ENCODE measurements at regions not wholly inside any gene's neighbourhood (a gene's known extent, or its start where the extent isn't known, plus 50 kb on each side); places are given as distances from the start of the nearest gene placed in this dataset.

DNA sequence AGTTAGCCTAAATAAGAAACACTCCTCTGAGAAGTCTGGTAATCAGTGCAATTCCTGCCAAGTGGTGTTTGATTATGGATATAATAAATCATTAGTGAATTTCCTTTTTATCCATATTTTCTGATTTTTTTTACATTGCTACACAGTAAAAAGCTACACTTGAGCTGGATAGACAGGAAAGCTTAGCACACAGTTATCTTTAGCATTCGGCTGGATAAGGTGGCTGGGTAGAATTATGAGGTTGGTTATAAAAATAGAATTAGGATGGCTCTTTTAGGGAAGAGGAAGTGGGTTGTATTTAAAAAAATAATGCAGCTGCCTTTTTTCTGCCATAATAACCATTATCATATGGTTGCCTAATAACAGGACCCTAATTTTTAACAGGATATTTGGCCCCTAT is 460.6 kb downstream of the NAF1 start:
- TF ChIP-seq POLR2AphosphoS5 (IDR thresholded peaks at IDR 0.05) (no peak), POLR2A (IDR thresholded peaks at IDR 0.05) (no peak)
- TF ChIP-seq, protein P1, sequence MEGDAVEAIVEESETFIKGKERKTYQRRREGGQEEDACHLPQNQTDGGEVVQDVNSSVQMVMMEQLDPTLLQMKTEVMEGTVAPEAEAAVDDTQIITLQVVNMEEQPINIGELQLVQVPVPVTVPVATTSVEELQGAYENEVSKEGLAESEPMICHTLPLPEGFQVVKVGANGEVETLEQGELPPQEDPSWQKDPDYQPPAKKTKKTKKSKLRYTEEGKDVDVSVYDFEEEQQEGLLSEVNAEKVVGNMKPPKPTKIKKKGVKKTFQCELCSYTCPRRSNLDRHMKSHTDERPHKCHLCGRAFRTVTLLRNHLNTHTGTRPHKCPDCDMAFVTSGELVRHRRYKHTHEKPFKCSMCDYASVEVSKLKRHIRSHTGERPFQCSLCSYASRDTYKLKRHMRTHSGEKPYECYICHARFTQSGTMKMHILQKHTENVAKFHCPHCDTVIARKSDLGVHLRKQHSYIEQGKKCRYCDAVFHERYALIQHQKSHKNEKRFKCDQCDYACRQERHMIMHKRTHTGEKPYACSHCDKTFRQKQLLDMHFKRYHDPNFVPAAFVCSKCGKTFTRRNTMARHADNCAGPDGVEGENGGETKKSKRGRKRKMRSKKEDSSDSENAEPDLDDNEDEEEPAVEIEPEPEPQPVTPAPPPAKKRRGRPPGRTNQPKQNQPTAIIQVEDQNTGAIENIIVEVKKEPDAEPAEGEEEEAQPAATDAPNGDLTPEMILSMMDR (IDR thresholded peaks at IDR 0.05): no peak
- H3K27ac ChIP-seq: no peak overlapping the region
- H3K4me3 ChIP-seq: no peak overlapping the region
- H3K36me3 ChIP-seq: no peaks in the 10 kb centered on the region
- H3K4me1 ChIP-seq (replicated peaks): no peaks in the 10 kb centered on the region
- DNase-seq (ENCODE audit: low spot score): no peak
- no peaks in the 10 kb centered on the region for H3K9me3 ChIP-seq
- WGBS: 27% methylated on average over 1 of the region's 1 CpG
- intact Hi-C loops (cut with DNase I): no loop called here
- no peaks in the 10 kb centered on the region for H3K27me3 ChIP-seq (replicated peaks; ENCODE audit: insufficient read depth)

DNA sequence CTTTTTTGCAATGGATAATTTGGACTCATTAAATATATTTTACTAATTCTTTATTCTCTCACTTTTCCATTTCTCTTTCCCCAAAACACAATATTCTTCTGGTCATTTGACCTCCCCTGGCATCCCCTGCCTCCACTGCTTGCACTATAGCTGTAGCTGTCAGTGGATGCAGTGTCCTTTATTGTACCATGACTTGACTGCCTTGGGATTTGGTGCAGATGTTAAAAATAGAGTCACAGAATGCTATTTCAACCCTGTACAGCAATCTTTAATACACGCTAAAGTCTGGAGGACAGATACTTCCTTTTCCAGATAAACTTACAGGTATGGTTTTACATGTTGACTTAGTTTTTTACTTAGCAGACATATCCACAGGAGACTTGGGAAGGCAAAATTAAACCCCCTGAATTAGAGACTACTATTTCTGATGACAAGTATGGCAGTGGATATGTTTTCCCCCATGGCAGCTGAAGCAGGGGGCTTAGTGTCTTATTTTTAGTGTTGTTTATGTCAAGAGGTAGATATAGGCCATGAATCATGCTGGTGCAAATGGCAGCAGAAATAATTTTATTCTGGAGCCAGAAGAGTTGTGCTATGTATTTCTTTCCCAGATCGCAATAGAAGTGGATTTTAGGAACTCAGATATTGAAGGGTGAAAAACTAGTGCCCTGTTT is 461.4 kb downstream of the NAF1 start:
- H3K27me3 ChIP-seq (replicated peaks; ENCODE audit: insufficient read depth): no peaks in the 10 kb centered on the region
- H3K4me1 ChIP-seq (replicated peaks): no peaks in the 10 kb centered on the region
- intact Hi-C loops (cut with DNase I): no loop called here
- H3K27ac ChIP-seq: no peak overlapping the region
- no peaks in the 10 kb centered on the region for H3K9me3 ChIP-seq
- H3K4me3 ChIP-seq: no peak overlapping the region
- H3K36me3 ChIP-seq: no peaks in the 10 kb centered on the region
- TF ChIP-seq POLR2A (IDR thresholded peaks at IDR 0.05) (no peak), POLR2AphosphoS5 (IDR thresholded peaks at IDR 0.05) (no peak)
- TF ChIP-seq, protein P1 (IDR thresholded peaks at IDR 0.05): no peak
- WGBS: 87% methylated on average over 2 of the region's 2 CpGs
- no peak for DNase-seq (ENCODE audit: low spot score)

DNA sequence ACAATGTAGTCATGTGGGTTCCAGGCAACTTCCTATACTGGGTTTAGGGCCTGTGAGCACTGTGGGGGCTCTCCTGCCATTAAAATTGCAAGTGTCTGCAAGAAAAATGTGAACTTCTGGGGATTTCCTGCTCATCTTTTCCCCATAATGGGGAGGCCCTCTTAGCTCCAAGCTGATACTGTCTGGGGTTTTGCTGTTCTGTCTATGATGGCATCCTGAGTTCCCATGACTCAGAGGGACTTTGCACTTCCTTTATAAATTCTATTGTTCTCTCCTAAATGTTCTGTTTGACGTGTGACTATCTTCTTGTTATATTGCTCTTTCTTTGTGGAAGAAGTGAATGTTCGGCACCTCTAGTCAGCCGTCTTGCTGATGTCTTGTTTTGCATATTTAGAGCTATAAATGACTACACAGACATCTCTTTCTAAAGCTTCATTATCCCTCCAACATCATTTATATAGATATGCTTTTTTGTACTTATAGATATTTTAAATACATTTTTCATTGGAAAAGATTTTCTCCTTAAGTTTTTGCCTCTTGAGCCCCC is 465.8 kb downstream of the NAF1 start:
- WGBS: 89% methylated on average over 3 of the region's 3 CpGs
- H3K27me3 ChIP-seq (replicated peaks; ENCODE audit: insufficient read depth): no peaks in the 10 kb centered on the region
- TF ChIP-seq POLR2A (IDR thresholded peaks at IDR 0.05) (no peak), POLR2AphosphoS5 (IDR thresholded peaks at IDR 0.05) (no peak)
- TF ChIP-seq, protein P1 (IDR thresholded peaks at IDR 0.05): no peak

DNA sequence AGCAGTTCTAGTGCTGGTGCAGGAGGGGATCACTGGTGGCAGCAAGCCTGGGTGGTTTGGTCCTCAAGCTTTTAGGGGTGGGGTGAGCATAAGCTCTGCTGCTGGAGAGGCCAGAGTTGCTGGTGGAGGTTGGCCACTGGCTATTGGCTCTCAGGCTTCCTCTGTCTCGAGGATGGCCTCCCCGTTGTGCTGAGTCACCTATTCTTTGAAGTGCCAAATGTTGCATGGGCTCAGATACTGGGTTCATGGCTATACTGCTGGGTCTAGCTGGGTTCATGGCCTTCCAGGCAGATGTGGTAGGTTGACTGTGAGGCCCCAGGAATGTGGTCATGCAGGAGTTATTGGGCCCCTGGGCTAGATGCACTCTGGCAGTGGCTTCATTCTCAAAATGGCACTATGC is 466.3 kb downstream of the NAF1 start:
- Histone ChIP-seq H3K36me3 (no peaks in the 10 kb centered on the region), H3K27ac (no peak overlapping the region), H3K4me1 (replicated peaks) (no peaks in the 10 kb centered on the region), H3K9me3 (no peaks in the 10 kb centered on the region), H3K4me3 (no peak overlapping the region), H3K27me3 (replicated peaks; ENCODE audit: insufficient read depth) (no peaks in the 10 kb centered on the region)
- no peak for DNase-seq (ENCODE audit: low spot score)
- intact Hi-C loops (cut with DNase I): no loop called here
- 89% methylated on average over 2 of the region's 2 CpGs for WGBS
- TF ChIP-seq POLR2AphosphoS5 (IDR thresholded peaks at IDR 0.05) (no peak), POLR2A (IDR thresholded peaks at IDR 0.05) (no peak)
- TF ChIP-seq, protein P1 (IDR thresholded peaks at IDR 0.05): no peak

More for the DNA sequence above, 465.8 kb downstream of the NAF1 start:
- H3K4me3 ChIP-seq: no peak overlapping the region
- H3K9me3 ChIP-seq: no peaks in the 10 kb centered on the region
- no peaks in the 10 kb centered on the region for H3K36me3 ChIP-seq
- intact Hi-C loops (cut with DNase I): no loop called here
- DNase-seq (ENCODE audit: low spot score): no peak
- H3K4me1 ChIP-seq (replicated peaks): no peaks in the 10 kb centered on the region
- no peak overlapping the region for H3K27ac ChIP-seq

DNA sequence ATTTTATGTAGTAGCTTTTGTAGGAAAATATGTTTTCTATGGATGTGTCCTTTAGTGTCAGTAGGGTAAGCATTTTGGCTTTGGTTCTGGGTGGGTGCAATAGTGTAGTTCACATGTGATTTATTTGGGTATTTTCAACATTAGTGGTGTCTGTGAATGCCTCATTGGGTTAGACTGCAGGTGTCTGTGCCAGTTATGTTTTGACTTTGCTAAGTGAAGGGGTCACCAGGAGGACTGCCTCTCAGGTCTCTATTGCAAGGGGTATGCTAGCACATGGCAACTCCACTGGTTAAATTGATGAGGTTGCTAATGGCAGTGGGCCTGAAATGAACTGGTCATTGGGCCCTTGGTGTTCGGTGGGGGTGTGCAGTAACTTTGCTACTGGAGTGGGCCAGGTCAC is 467.1 kb downstream of the NAF1 start:
- Histone ChIP-seq H3K4me3 (no peak overlapping the region), H3K27me3 (replicated peaks; ENCODE audit: insufficient read depth) (no peaks in the 10 kb centered on the region), H3K27ac (no peak overlapping the region), H3K9me3 (no peaks in the 10 kb centered on the region), H3K4me1 (replicated peaks) (no peaks in the 10 kb centered on the region), H3K36me3 (no peaks in the 10 kb centered on the region)
- TF ChIP-seq, protein P1 (IDR thresholded peaks at IDR 0.05): no peak
- TF ChIP-seq POLR2A (IDR thresholded peaks at IDR 0.05) (no peak), POLR2AphosphoS5 (IDR thresholded peaks at IDR 0.05) (no peak)
- 100% methylated on average over 1 of the region's 1 CpG for WGBS
- DNase-seq (ENCODE audit: low spot score): no peak
- intact Hi-C loops (cut with DNase I): no loop called here
